ENCODE measurements at regions not wholly inside any gene's neighbourhood (a gene's known extent, or its start where the extent isn't known, plus 50 kb on each side); places are given as distances from the start of the nearest gene placed in this dataset.

- TF ChIP-seq YY1 (IDR thresholded peaks at IDR 0.05; ENCODE audit: insufficient read depth, insufficient read length) = no peak
- TF ChIP-seq ZNF274 (IDR thresholded peaks at IDR 0.05; ENCODE audit: low read depth, low read length) = no peak
- no peak for TF ChIP-seq SUZ12 (IDR thresholded peaks at IDR 0.05; ENCODE audit: extremely low read depth, insufficient read depth, insufficient read length)
- Histone ChIP-seq H3K4me1 (ENCODE audit: insufficient read depth, insufficient read length) (no peaks in the 10 kb centered on the region), H3K36me3 (ENCODE audit: insufficient read depth, insufficient read length, low read length) (no peaks in the 10 kb centered on the region), H3K9me3 (ENCODE audit: insufficient read depth, low read length) (no peaks in the 10 kb centered on the region), H3K27me3 (ENCODE audit: insufficient read depth, insufficient read length) (no peaks in the 10 kb centered on the region), H3K4me3 (ENCODE audit: insufficient read length, low read depth) (no peak overlapping the region), H3K9ac (ENCODE audit: insufficient read length, low read depth) (no peak overlapping the region)
- no peak for DNase-seq (ENCODE audit: low read depth, low spot score)
Measured at GRCh38 chr4:180926277-180926676, 1316.9 kb upstream of the TENM3 start.

- no peaks in the 10 kb centered on the region for H3K9me3 ChIP-seq (ENCODE audit: insufficient read depth, low read length)
- no peaks in the 10 kb centered on the region for H3K27me3 ChIP-seq (ENCODE audit: insufficient read depth, insufficient read length)
- no peak overlapping the region for H3K9ac ChIP-seq (ENCODE audit: insufficient read length, low read depth)
- DNase-seq (ENCODE audit: low read depth, low spot score) = no peak
- H3K36me3 ChIP-seq (ENCODE audit: insufficient read depth, insufficient read length, low read length) = no peaks in the 10 kb centered on the region
- no peak overlapping the region for H3K4me3 ChIP-seq (ENCODE audit: insufficient read length, low read depth)
- H3K4me1 ChIP-seq (ENCODE audit: insufficient read depth, insufficient read length) = no peaks in the 10 kb centered on the region
- TF ChIP-seq YY1 (IDR thresholded peaks at IDR 0.05; ENCODE audit: insufficient read depth, insufficient read length) = no peak
- no peak for TF ChIP-seq ZNF274 (IDR thresholded peaks at IDR 0.05; ENCODE audit: low read depth, low read length)
- TF ChIP-seq SUZ12 (IDR thresholded peaks at IDR 0.05; ENCODE audit: extremely low read depth, insufficient read depth, insufficient read length) = no peak
Measured at GRCh38 chr4:180932370-180933001, 1310.7 kb upstream of the TENM3 start.

- no peaks in the 10 kb centered on the region for H3K36me3 ChIP-seq (ENCODE audit: insufficient read depth, insufficient read length, low read length)
- H3K4me3 ChIP-seq (ENCODE audit: insufficient read length, low read depth) = no peak overlapping the region
- no peaks in the 10 kb centered on the region for H3K4me1 ChIP-seq (ENCODE audit: insufficient read depth, insufficient read length)
- no peaks in the 10 kb centered on the region for H3K27me3 ChIP-seq (ENCODE audit: insufficient read depth, insufficient read length)
- no peak overlapping the region for H3K9ac ChIP-seq (ENCODE audit: insufficient read length, low read depth)
- no peak for DNase-seq (ENCODE audit: low read depth, low spot score)
- no peak for TF ChIP-seq YY1 (IDR thresholded peaks at IDR 0.05; ENCODE audit: insufficient read depth, insufficient read length)
- no peak for TF ChIP-seq ZNF274 (IDR thresholded peaks at IDR 0.05; ENCODE audit: low read depth, low read length)
- no peak for TF ChIP-seq SUZ12 (IDR thresholded peaks at IDR 0.05; ENCODE audit: extremely low read depth, insufficient read depth, insufficient read length)
- H3K9me3 ChIP-seq (ENCODE audit: insufficient read depth, low read length) = no peaks in the 10 kb centered on the region
Measured at GRCh38 chr4:180937083-180937482, 1306.1 kb upstream of the TENM3 start.

- no peak for TF ChIP-seq ZNF274 (IDR thresholded peaks at IDR 0.05; ENCODE audit: low read depth, low read length)
- TF ChIP-seq YY1 (IDR thresholded peaks at IDR 0.05; ENCODE audit: insufficient read depth, insufficient read length) = no peak
- Histone ChIP-seq H3K9ac (ENCODE audit: insufficient read length, low read depth) (no peak overlapping the region), H3K27me3 (ENCODE audit: insufficient read depth, insufficient read length) (no peaks in the 10 kb centered on the region), H3K4me3 (ENCODE audit: insufficient read length, low read depth) (no peak overlapping the region), H3K36me3 (ENCODE audit: insufficient read depth, insufficient read length, low read length) (no peaks in the 10 kb centered on the region), H3K9me3 (ENCODE audit: insufficient read depth, low read length) (no peaks in the 10 kb centered on the region), H3K4me1 (ENCODE audit: insufficient read depth, insufficient read length) (no peaks in the 10 kb centered on the region)
- DNase-seq (ENCODE audit: low read depth, low spot score) = no peak
Measured at GRCh38 chr4:180940680-180941079, 1302.5 kb upstream of the TENM3 start.

- no peaks in the 10 kb centered on the region for H3K4me1 ChIP-seq (ENCODE audit: insufficient read depth, insufficient read length)
- no peaks in the 10 kb centered on the region for H3K27me3 ChIP-seq (ENCODE audit: insufficient read depth, insufficient read length)
- TF ChIP-seq SUZ12 (IDR thresholded peaks at IDR 0.05; ENCODE audit: extremely low read depth, insufficient read depth, insufficient read length) (no peak), ZNF274 (IDR thresholded peaks at IDR 0.05; ENCODE audit: low read depth, low read length) (no peak), YY1 (IDR thresholded peaks at IDR 0.05; ENCODE audit: insufficient read depth, insufficient read length) (no peak)
- H3K4me3 ChIP-seq (ENCODE audit: insufficient read length, low read depth) = no peak overlapping the region
- H3K9ac ChIP-seq (ENCODE audit: insufficient read length, low read depth) = no peak overlapping the region
- DNase-seq (ENCODE audit: low read depth, low spot score) = no peak
- no peaks in the 10 kb centered on the region for H3K36me3 ChIP-seq (ENCODE audit: insufficient read depth, insufficient read length, low read length)
- no peaks in the 10 kb centered on the region for H3K9me3 ChIP-seq (ENCODE audit: insufficient read depth, low read length)
Measured at GRCh38 chr4:180942367-180942916, 1300.8 kb upstream of the TENM3 start.

- no peak for DNase-seq (ENCODE audit: low read depth, low spot score)
- no peaks in the 10 kb centered on the region for H3K27me3 ChIP-seq (ENCODE audit: insufficient read depth, insufficient read length)
- H3K4me1 ChIP-seq (ENCODE audit: insufficient read depth, insufficient read length) = no peaks in the 10 kb centered on the region
- H3K9ac ChIP-seq (ENCODE audit: insufficient read length, low read depth) = no peak overlapping the region
- TF ChIP-seq ZNF274 (IDR thresholded peaks at IDR 0.05; ENCODE audit: low read depth, low read length) (no peak), YY1 (IDR thresholded peaks at IDR 0.05; ENCODE audit: insufficient read depth, insufficient read length) (no peak), SUZ12 (IDR thresholded peaks at IDR 0.05; ENCODE audit: extremely low read depth, insufficient read depth, insufficient read length) (no peak)
- no peak overlapping the region for H3K4me3 ChIP-seq (ENCODE audit: insufficient read length, low read depth)
- H3K36me3 ChIP-seq (ENCODE audit: insufficient read depth, insufficient read length, low read length) = no peaks in the 10 kb centered on the region
- H3K9me3 ChIP-seq (ENCODE audit: insufficient read depth, low read length) = no peaks in the 10 kb centered on the region
Measured at GRCh38 chr4:180946188-180946587, 1297.0 kb upstream of the TENM3 start.

GRCh38 chr4:180947425-180947824, 1295.8 kb upstream of the TENM3 start:
- DNase-seq (ENCODE audit: low read depth, low spot score) = no peak
- Histone ChIP-seq H3K4me1 (ENCODE audit: insufficient read depth, insufficient read length) (no peaks in the 10 kb centered on the region), H3K9me3 (ENCODE audit: insufficient read depth, low read length) (no peaks in the 10 kb centered on the region), H3K36me3 (ENCODE audit: insufficient read depth, insufficient read length, low read length) (no peaks in the 10 kb centered on the region), H3K4me3 (ENCODE audit: insufficient read length, low read depth) (no peak overlapping the region), H3K9ac (ENCODE audit: insufficient read length, low read depth) (no peak overlapping the region), H3K27me3 (ENCODE audit: insufficient read depth, insufficient read length) (no peaks in the 10 kb centered on the region)
- no peak for TF ChIP-seq YY1 (IDR thresholded peaks at IDR 0.05; ENCODE audit: insufficient read depth, insufficient read length)
- TF ChIP-seq ZNF274 (IDR thresholded peaks at IDR 0.05; ENCODE audit: low read depth, low read length) = no peak
- TF ChIP-seq SUZ12 (IDR thresholded peaks at IDR 0.05; ENCODE audit: extremely low read depth, insufficient read depth, insufficient read length) = no peak

Data from NT2/D1 (cell line).